ENCODE measurements at regions not wholly inside any gene's neighbourhood (a gene's known extent, or its start where the extent isn't known, plus 50 kb on each side); places are given as distances from the start of the nearest gene placed in this dataset.

DNA sequence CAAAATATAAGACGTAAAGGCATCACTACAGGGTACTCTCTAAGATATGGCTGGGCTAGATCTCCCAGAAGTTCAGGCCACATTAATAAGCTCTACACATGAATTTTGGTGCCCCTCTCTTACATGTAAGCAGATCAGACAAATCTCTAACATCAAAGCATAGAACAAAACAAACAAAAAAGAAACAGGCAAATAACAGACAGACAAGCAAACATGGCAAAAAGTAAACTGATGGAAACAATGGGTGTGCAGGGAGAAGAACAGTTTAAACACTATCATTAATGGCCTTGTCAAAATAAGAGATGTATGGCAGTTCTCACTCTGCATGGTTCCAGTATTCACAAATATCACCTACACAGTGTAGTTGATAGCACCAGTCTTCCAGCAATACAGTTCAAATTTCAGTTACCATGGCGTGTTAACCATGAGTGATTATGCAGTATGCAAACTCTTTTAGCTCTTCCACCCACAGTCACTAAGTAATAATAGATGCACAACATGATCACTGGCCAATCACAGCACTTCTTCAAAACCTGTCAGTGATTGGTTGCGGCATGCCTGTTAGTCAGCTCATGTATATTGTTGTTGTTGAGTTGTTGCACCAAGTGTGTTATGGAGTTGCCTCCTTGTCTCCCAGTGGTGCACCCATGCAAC lies 110.7 kb upstream of the TLR3 start:
- WGBS, 2 donors: 93 to 94% methylated on average over 3 of the region's 3 CpGs
- H3K4me1 ChIP-seq: peaks cover 0 to 21% (median 3%) of the 10 kb centered on the region in 4 donors
- intact Hi-C loops (cut with DNase I): no loop called here
- no peak for DNase-seq
- H3K27me3 ChIP-seq: no peaks in the 10 kb centered on the region
- no peak overlapping the region for H3K27ac ChIP-seq
- H3K4me3 ChIP-seq: no peak overlapping the region
- TF ChIP-seq, protein P1, sequence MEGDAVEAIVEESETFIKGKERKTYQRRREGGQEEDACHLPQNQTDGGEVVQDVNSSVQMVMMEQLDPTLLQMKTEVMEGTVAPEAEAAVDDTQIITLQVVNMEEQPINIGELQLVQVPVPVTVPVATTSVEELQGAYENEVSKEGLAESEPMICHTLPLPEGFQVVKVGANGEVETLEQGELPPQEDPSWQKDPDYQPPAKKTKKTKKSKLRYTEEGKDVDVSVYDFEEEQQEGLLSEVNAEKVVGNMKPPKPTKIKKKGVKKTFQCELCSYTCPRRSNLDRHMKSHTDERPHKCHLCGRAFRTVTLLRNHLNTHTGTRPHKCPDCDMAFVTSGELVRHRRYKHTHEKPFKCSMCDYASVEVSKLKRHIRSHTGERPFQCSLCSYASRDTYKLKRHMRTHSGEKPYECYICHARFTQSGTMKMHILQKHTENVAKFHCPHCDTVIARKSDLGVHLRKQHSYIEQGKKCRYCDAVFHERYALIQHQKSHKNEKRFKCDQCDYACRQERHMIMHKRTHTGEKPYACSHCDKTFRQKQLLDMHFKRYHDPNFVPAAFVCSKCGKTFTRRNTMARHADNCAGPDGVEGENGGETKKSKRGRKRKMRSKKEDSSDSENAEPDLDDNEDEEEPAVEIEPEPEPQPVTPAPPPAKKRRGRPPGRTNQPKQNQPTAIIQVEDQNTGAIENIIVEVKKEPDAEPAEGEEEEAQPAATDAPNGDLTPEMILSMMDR (IDR thresholded peaks at IDR 0.05): no peak
- no peak for TF ChIP-seq POLR2A (IDR thresholded peaks at IDR 0.05)
- no peaks in the 10 kb centered on the region for H3K36me3 ChIP-seq
- H3K9me3 ChIP-seq: no peaks in the 10 kb centered on the region

DNA sequence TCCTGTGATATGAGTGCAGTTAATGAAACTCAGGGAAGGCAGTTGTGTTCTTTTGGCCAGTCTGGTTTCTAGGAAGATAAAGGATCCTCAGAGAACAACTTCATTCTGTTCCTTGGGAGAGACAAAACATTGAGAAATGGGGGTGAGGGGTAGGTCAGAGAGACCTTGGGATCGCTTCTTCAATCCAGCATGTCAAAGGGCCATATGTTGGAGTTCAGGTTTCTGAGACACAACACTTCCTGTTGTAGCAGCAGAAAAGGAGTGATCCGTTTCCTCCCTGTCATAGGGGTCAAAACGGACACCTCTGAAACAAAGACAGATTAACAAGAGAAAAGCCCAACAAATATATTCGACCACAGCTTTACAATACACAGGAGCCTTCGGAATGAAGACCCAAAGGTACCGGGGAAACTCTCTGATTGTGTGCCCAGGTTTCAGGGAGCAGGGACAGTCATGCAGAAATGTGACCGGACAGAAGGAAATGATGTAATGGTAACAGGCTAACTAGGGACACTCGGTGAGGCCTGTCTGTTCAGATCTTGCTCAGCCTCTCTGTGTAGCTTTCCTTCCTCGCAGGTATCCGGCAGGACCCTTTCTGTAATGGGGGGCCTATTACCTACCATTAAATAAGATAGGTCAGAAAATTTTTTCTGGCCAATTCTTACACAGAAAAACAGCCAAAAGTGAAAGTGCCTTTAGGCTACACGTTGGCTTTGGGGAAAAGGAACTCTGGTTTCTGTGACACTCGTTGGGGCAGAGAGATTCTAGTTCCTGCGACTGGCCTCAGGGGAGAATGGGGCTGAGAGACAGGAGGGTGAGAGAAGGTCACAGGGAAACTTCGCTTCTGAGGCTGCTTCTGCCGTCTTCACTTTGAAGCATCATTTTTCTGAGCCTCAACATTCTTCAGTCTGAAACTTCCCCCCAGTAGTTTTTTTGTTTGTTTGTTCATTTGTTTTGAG lies 103.3 kb upstream of the TLR3 start:
- H3K4me3 ChIP-seq: no peak overlapping the region
- H3K27me3 ChIP-seq: no peaks in the 10 kb centered on the region
- no peaks in the 10 kb centered on the region for H3K36me3 ChIP-seq
- intact Hi-C loops (cut with DNase I): no loop called here
- peak overlapping the region in 1 of 4 donors; percentile 38 for H3K27ac ChIP-seq
- no peaks in the 10 kb centered on the region for H3K9me3 ChIP-seq
- H3K4me1 ChIP-seq: peaks cover 0 to 10% (median 3%) of the 10 kb centered on the region in 4 donors
- WGBS, 2 donors: 75 to 87% methylated on average over 15 of the region's 15 CpGs
- TF ChIP-seq, protein P1 (IDR thresholded peaks at IDR 0.05): no peak
- TF ChIP-seq EP300 (IDR thresholded peaks at IDR 0.05) (no peak), POLR2A (IDR thresholded peaks at IDR 0.05) (no peak), POLR2AphosphoS5 (IDR thresholded peaks at IDR 0.05) (no peak)
- no peak for DNase-seq

DNA sequence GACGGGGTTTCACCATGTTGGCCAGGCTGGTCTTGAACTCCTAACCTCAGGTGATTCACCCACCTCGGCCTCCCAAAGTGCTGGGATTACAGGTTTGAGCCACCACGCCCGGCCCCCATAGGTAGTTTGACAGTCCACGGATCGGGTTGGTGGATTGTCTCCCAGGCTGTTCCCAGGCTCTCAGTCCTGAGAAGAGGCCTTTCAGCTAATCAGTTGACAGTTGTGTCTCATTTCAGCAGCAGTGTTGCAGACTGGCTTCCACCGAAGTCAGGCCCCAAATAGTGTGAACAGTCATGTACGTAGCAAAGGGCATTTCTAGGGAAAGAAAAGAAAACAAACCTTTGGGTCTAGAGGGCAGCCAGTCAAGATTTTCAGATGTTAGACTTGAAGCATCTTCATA lies 102.4 kb upstream of the TLR3 start:
- H3K27ac ChIP-seq: no peak overlapping the region
- 95 to 96% methylated on average over 8 of the region's 8 CpGs for WGBS, 2 donors

DNA sequence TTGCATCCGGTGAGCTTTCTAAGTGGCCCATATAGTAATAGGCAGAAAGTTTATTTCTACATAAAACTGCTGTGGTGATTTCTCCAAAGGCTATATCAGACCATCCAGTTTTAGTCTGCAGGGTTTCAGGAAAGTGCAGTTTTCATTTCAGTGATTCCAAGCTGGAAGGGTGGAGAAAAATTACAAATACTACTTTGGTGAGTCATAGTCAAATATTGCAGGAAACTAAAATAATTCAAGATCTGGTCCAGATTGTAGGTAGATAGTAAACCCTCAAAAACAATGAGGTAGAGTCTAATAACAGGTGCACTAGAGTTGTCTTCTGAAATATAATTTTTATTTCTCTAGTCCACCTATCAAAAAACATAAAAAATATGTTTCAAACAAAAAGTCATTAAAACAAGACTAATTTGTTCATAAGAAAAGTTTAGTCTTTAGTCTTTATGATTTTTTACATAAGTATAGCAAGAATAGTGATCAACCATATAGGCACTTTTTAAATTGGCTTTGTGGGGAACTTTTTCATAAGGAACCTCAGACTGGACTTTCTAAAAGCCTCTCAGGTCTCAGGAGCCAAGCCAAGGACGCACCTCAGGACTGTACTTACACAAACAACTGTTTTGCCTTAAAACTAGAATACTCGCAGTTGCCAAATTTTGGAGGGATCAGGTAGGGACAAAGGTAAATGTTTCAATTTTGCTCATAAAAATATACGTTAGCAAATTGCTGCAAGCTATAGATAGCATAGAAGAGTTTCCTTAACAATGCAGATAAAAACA lies 101.8 kb upstream of the TLR3 start:
- Histone ChIP-seq H3K36me3 (no peaks in the 10 kb centered on the region), H3K4me1 (peaks cover 0 to 10% (median 3%) of the 10 kb centered on the region in 4 donors), H3K27ac (no peak overlapping the region), H3K4me3 (no peak overlapping the region), H3K9me3 (no peaks in the 10 kb centered on the region), H3K27me3 (no peaks in the 10 kb centered on the region)
- DNase-seq: no peak
- no peak for TF ChIP-seq POLR2AphosphoS5 (IDR thresholded peaks at IDR 0.05)
- TF ChIP-seq EP300 (IDR thresholded peaks at IDR 0.05): no peak
- TF ChIP-seq POLR2A (IDR thresholded peaks at IDR 0.05): no peak
- TF ChIP-seq, protein P1 (IDR thresholded peaks at IDR 0.05): no peak
- intact Hi-C loops (cut with DNase I): no loop called here
- 73 to 89% methylated on average over 4 of the region's 4 CpGs for WGBS, 2 donors

More for the DNA sequence above, 102.4 kb upstream of the TLR3 start:
- Histone ChIP-seq H3K4me1 (peaks cover 0 to 10% (median 3%) of the 10 kb centered on the region in 4 donors), H3K27me3 (no peaks in the 10 kb centered on the region), H3K9me3 (no peaks in the 10 kb centered on the region), H3K36me3 (no peaks in the 10 kb centered on the region), H3K4me3 (no peak overlapping the region)
- DNase-seq: no peak
- intact Hi-C loops (cut with DNase I): no loop called here
- TF ChIP-seq POLR2AphosphoS5 (IDR thresholded peaks at IDR 0.05): no peak
- TF ChIP-seq POLR2A (IDR thresholded peaks at IDR 0.05): no peak
- no peak for TF ChIP-seq EP300 (IDR thresholded peaks at IDR 0.05)
- TF ChIP-seq, protein P1 (IDR thresholded peaks at IDR 0.05): no peak
